GM12878 (cell line): ENCODE measurements at regions not wholly inside any gene's neighbourhood (a gene's known extent, or its start where the extent isn't known, plus 50 kb on each side); places are given as distances from the start of the nearest gene placed in this dataset.

Source experiments
- ATAC-seq: fragments of 200-7000 bp; cut with Tn5 transposase; 3 replicates; pipeline ENCODE4 v1.9.1; 2020; ENCODE audit warnings: mild to moderate bottlenecking, moderate library complexity
- BruUV-seq: library from RNA; stranded (reverse); fragments of 400-500 nt; replicated peaks from 2 replicates; lab custom pipeline; 2021; lab: Mats Ljungman, UMichigan
- CTCF ChIA-PET: fragments of 300-600 bp; sonication (Branson Sonifier 250); formaldehyde crosslinking; extraction: SDS; loops from one replicate; lab custom pipeline; 2021; ENCODE audit warnings: inconsistent platforms; lab: Yijun Ruan, JAX
- POLR2A ChIA-PET: fragments of 350-600 bp; formaldehyde crosslinking; extraction: SDS; loops from one replicate; lab custom pipeline; 2021; ENCODE audit warnings: inconsistent platforms; lab: Charles Lee
- RAD21 ChIA-PET: fragments of 300-600 bp; sonication (Branson Sonifier 250); formaldehyde crosslinking; loops from one replicate; lab custom pipeline; 2023; ENCODE audit warnings: antibody characterized with exemption; ENCODE audit not compliant: unreplicated experiment; lab: Charles Lee
- SMC1A ChIA-PET: fragments of 300-600 bp; sonication (Branson Sonifier 250); formaldehyde crosslinking; loops from one replicate; lab custom pipeline; 2023; ENCODE audit not compliant: unreplicated experiment, uncharacterized antibody; lab: Charles Lee
- DNase-seq: peaks from one replicate; pipeline ENCODE4 v3.0.0-alpha.2; 2011; ENCODE audit warnings: low read depth, low spot score
- FAIRE-seq: peaks from 3 replicates; lab custom pipeline; 2011; peaks lifted over from hg19 to GRCh38; lab: Jason Lieb, UNC
- H2AFZ ChIP-seq: 2 replicates; pipeline ENCODE4 v1.6.0; 2011; ENCODE audit warnings: low read depth, low read length, control low read depth; ENCODE audit not compliant: control insufficient read depth
- H3K27ac ChIP-seq: 2 replicates; pipeline ENCODE4 v1.5.1; 2011; ENCODE audit warnings: control low read depth; ENCODE audit not compliant: control insufficient read depth, insufficient read depth
- H3K27me3 ChIP-seq, 2 experiments: replicated peaks in 1 of 2; 2 replicates each; pipeline versions ENCODE4 v1.6.0 to v1.6.1; 2011; ENCODE audit warnings: low read length in 1 of 2; ENCODE audit not compliant: control insufficient read depth in 2 of 2, insufficient read depth in 2 of 2
- H3K36me3 ChIP-seq, 2 experiments: 2 replicates each; pipeline ENCODE4 v1.5.1; 2011; ENCODE audit warnings: low read length in 1 of 2; ENCODE audit not compliant: control insufficient read depth in 2 of 2, insufficient read depth in 2 of 2
- H3K4me1 ChIP-seq: 2 replicates; pipeline ENCODE4 v1.6.1; 2011; ENCODE audit warnings: mild to moderate bottlenecking, low read length, moderate library complexity, mixed read lengths; ENCODE audit not compliant: control insufficient read depth, insufficient read depth
- H3K4me2 ChIP-seq: 2 replicates; pipeline ENCODE4 v1.6.0; 2011; ENCODE audit warnings: control low read depth; ENCODE audit not compliant: control insufficient read depth, insufficient read depth
- H3K4me3 ChIP-seq: fragments of 200-600 bp; sonication (generic); 2 replicates; pipeline ENCODE4 v1.5.1; 2016
- H3K79me2 ChIP-seq: 2 replicates; pipeline ENCODE4 v1.6.0; 2011; ENCODE audit warnings: low read length; ENCODE audit not compliant: control insufficient read depth, insufficient read depth
- H3K9ac ChIP-seq: 2 replicates; pipeline ENCODE4 v1.8.0; 2011; ENCODE audit warnings: low read length, control low read depth, mixed read lengths; ENCODE audit not compliant: control insufficient read depth, insufficient read depth
- H3K9me3 ChIP-seq: replicated peaks from 3 replicates; pipeline ENCODE4 v1.5.1; 2011; ENCODE audit warnings: mild to moderate bottlenecking, low read length; ENCODE audit not compliant: control insufficient read depth, insufficient read depth
- H4K20me1 ChIP-seq: 2 replicates; pipeline ENCODE4 v1.6.0; 2011; ENCODE audit not compliant: control insufficient read depth, insufficient read depth
- ATF3 ChIP-seq: IDR thresholded peaks from 2 replicates; pipeline ENCODE4 v1.6.1; 2011; ENCODE audit warnings: low read depth, mild to moderate bottlenecking, low read length, moderate library complexity, borderline replicate concordance; ENCODE audit errors: extremely low read depth
- BMI1 ChIP-seq: fragments of 450-650 bp; IDR thresholded peaks from 2 replicates; pipeline ENCODE4 v1.6.1; 2016; ENCODE audit warnings: mild to moderate bottlenecking, moderate library complexity, borderline replicate concordance
- CBFB ChIP-seq: IDR thresholded peaks from 2 replicates; pipeline ENCODE4 v1.6.1; 2016; ENCODE audit warnings: antibody characterized with exemption, low read depth
- EZH2 ChIP-seq: IDR thresholded peaks from 2 replicates; pipeline ENCODE4 v1.6.1; 2012; ENCODE audit warnings: low read depth, mild to moderate bottlenecking, control low read depth, inconsistent platforms, low read length, borderline replicate concordance; ENCODE audit not compliant: control insufficient read depth
- HDAC6 ChIP-seq: fragments of 200-600 bp; sonication (generic); IDR thresholded peaks from one replicate; pipeline ENCODE4 v1.8.0; 2017; ENCODE audit warnings: antibody characterized with exemption; ENCODE audit not compliant: unreplicated experiment
- MEF2B ChIP-seq: fragments of 450-650 bp; IDR thresholded peaks from 2 replicates; pipeline ENCODE4 v1.6.1; 2018; ENCODE audit warnings: mild to moderate bottlenecking, moderate library complexity; ENCODE audit not compliant: partially characterized antibody, poor library complexity, severe bottlenecking
- NFYA ChIP-seq: IDR thresholded peaks from 2 replicates; pipeline ENCODE4 v1.6.1; 2011; ENCODE audit warnings: low read depth, mild to moderate bottlenecking, low read length, improper control_type of control experiment, borderline replicate concordance
- PRDM15 ChIP-seq: fragments of 450-650 bp; formaldehyde crosslinking; IDR thresholded peaks from 2 replicates; pipeline ENCODE4 v1.4.0; 2020; ENCODE audit warnings: mild to moderate bottlenecking, moderate library complexity
- USF1 ChIP-seq: IDR thresholded peaks from 2 replicates; pipeline ENCODE4 v1.6.1; 2011; ENCODE audit warnings: borderline replicate concordance, low read depth, mild to moderate bottlenecking, moderate library complexity, mixed read lengths, low read length; ENCODE audit not compliant: insufficient read depth; ENCODE audit errors: extremely low read length
- WGBS: methylation state at CpG from one replicate; pipeline ENCODE4 v1.1.6; 2016; ENCODE audit warnings: low lambda C conversion rate; ENCODE audit not compliant: insufficient replicate concordance, insufficient coverage; ENCODE audit errors: missing lambda C conversion rate; 5-methylcytosine and 5-hydroxymethylcytosine counted together
- in situ Hi-C: fragments of 300-500 bp; cut with MboI; formaldehyde crosslinking; loops from 9 replicates; pipeline ENCODE4 v1.14.3; 2018; ENCODE audit warnings: mixed read lengths
- intact Hi-C: fragments of 100-400 bp; cut with micrococcal nuclease; formaldehyde crosslinking; loops from one replicate; pipeline ENCODE4 v1.14.2; 2022; ENCODE audit not compliant: unreplicated experiment

DNA sequence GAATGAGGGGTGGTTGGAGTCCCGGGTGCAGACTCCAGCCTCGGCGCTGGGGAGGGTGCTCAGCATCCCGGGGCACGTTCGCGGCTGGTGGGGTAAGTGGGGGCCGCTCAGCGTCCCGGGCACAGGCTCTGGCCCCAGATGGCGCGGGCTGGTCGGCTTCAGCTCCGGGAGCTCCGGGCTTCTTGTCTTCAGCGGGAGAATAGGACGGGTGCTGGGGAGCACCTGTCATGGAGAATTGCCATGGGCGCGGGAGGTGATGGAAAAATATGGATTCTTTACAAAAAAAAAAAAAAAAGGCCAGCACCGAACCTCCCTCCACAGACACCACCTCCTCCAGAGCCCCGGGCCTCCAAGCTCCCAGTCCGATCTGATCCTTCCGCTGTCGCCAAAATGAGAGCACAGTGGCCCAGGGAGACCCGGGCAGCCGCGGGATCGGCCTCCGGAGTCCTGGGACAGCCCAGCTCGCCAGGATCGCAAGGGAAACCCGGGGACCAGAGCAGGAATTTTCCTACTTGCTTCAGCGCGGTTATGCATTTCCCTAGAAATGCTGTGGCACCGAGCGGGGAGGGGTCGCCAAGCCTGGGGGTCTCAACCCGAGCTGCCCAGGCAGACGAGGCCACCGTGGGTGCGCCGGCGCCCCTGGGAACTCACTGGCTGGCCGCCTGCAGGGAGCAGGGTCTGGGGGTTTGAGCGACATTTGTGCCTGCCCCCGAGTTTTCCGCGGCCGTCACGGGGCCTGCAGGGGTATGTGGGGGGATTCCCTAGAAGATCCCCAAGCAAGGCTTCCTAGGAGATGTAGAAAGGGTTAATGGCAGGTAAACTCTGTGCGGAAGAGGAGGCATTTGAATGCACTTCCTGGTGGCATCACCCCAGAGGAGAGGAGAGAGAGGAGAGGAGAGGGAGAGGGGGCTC, 1336.9 kb downstream of the BRD1 start (continued):
- no peak for TF ChIP-seq NFYA
- TF ChIP-seq ATF3: no peak

- peaks cover 0 to 5% of the 10 kb centered on the region in 2 experiments; a peak in 3 of 4 replicates for H3K27me3 ChIP-seq
- DNase-seq (no peak), FAIRE-seq (no peak), ATAC-seq (no peak)
- H3K9me3 ChIP-seq: no peaks in the 10 kb centered on the region
- no peak overlapping the region for H3K27ac ChIP-seq
- BruUV-seq: no TSS peak
- in situ Hi-C loops: loop anchor here (5.0 to 25.0 kb wide), 3 partner anchors 1273 to 1928 kb away; no protein-coding TSS in a partner anchor
- H3K4me1 ChIP-seq: no peaks in the 10 kb centered on the region
- intact Hi-C loops: loop anchor here (10.0 kb wide), 1 partner anchor 1085 kb away; no protein-coding TSS in a partner anchor
- ChIA-PET CTCF (interaction anchor here (0.6 kb wide), 1 partner anchor 1201 kb away, joined by 3 read pairs; no protein-coding TSS in a partner anchor), POLR2A (no interaction called here), RAD21 (no interaction called here), SMC1A (no interaction called here)
- no peak overlapping the region for H3K4me2 ChIP-seq
- H2AFZ ChIP-seq: no peak overlapping the region
- no peaks in the 10 kb centered on the region for H3K36me3 ChIP-seq
- H3K9ac ChIP-seq: no peak overlapping the region
- no peaks in the 10 kb centered on the region for H4K20me1 ChIP-seq
- H3K4me3 ChIP-seq: no peak overlapping the region
- TF ChIP-seq BMI1: no peak
- TF ChIP-seq HDAC6: no peak
- no peak for TF ChIP-seq PRDM15 (CRISPR knock-in tag)
- TF ChIP-seq MEF2B: no peak
- no peak for TF ChIP-seq CBFB
- TF ChIP-seq USF1: no peak
- no peak for TF ChIP-seq ATF3
- TF ChIP-seq EZH2: no peak
- TF ChIP-seq, all 136 proteins: peak for 0
- 27% methylated on average over 103 of the region's 113 CpGs for WGBS
- H3K79me2 ChIP-seq: no peaks in the 10 kb centered on the region
Observed at GRCh38 chr22:48489551-48490499, 1337.8 kb downstream of the BRD1 start.
